WERI-Rb-1 (cell line): ENCODE measurements at regions not wholly inside any gene's neighbourhood (a gene's known extent, or its start where the extent isn't known, plus 50 kb on each side); places are given as distances from the start of the nearest gene placed in this dataset.
"Not testable (repeated sequence)": the region's sequence is repeated elsewhere in the genome, so short reads cannot be mapped to it uniquely, and the experiment has no call there.

Experiments
- DNase-seq: peaks from one replicate; pipeline ENCODE4 v3.0.0-alpha.2; 2020
- H3K27ac ChIP-seq: fragments of 250-450 bp; sonication (Bioruptor Pico); 2 replicates; pipeline ENCODE4 v1.5.1; 2020; ENCODE audit warnings: mild to moderate bottlenecking, moderate library complexity
- H3K27me3 ChIP-seq: fragments of 250-450 bp; sonication (Bioruptor Pico); 2 replicates; pipeline ENCODE4 v1.5.1; 2021; ENCODE audit warnings: mild to moderate bottlenecking, low read depth, moderate library complexity; ENCODE audit not compliant: insufficient read depth, severe bottlenecking
- H3K36me3 ChIP-seq: fragments of 250-450 bp; sonication (Bioruptor Pico); 2 replicates; pipeline ENCODE4 v1.5.1; 2020; ENCODE audit warnings: mild to moderate bottlenecking, moderate library complexity
- H3K4me3 ChIP-seq: 2 replicates; pipeline ENCODE4 v1.5.1; 2011; ENCODE audit warnings: low read depth, mild to moderate bottlenecking, control low read depth, low read length
- H3K9me3 ChIP-seq: fragments of 250-450 bp; sonication (Bioruptor Pico); 2 replicates; pipeline ENCODE4 v1.5.1; 2021; ENCODE audit warnings: mild to moderate bottlenecking, moderate library complexity; ENCODE audit not compliant: severe bottlenecking
- TF ChIP-seq, protein P1 (sequence below): IDR thresholded peaks from 2 replicates; pipeline ENCODE4 v1.5.1; 2011; ENCODE audit warnings: low read depth, mild to moderate bottlenecking, control low read depth, inconsistent platforms, low read length

DNA sequence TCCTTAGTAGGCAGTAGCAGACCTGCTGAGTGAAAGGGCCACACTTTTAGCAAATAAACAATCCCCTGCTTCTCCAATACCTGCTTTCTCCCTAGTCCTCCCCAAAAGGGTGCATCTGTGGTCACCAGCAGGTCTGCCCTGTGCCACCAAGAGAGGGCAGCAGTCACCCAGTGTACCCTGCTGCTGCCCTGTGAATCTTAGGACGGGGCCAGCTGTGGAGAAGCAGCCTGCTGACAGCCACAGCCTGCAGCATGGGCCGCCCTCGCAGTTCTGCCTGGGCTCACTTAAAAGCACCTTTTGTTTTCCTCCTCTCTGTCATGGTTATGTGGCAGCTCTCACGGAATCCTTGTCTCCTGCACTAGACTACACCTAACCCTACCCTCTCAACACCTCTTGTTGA, 85.4 kb upstream of the DRD5 start:
- H3K27ac ChIP-seq, H3K36me3 ChIP-seq, H3K9me3 ChIP-seq, H3K4me3 ChIP-seq, H3K27me3 ChIP-seq: not testable (repeated sequence)
- TF ChIP-seq, protein P1, sequence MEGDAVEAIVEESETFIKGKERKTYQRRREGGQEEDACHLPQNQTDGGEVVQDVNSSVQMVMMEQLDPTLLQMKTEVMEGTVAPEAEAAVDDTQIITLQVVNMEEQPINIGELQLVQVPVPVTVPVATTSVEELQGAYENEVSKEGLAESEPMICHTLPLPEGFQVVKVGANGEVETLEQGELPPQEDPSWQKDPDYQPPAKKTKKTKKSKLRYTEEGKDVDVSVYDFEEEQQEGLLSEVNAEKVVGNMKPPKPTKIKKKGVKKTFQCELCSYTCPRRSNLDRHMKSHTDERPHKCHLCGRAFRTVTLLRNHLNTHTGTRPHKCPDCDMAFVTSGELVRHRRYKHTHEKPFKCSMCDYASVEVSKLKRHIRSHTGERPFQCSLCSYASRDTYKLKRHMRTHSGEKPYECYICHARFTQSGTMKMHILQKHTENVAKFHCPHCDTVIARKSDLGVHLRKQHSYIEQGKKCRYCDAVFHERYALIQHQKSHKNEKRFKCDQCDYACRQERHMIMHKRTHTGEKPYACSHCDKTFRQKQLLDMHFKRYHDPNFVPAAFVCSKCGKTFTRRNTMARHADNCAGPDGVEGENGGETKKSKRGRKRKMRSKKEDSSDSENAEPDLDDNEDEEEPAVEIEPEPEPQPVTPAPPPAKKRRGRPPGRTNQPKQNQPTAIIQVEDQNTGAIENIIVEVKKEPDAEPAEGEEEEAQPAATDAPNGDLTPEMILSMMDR: peak; percentile 56
- peak; percentile 63 for DNase-seq

DNA sequence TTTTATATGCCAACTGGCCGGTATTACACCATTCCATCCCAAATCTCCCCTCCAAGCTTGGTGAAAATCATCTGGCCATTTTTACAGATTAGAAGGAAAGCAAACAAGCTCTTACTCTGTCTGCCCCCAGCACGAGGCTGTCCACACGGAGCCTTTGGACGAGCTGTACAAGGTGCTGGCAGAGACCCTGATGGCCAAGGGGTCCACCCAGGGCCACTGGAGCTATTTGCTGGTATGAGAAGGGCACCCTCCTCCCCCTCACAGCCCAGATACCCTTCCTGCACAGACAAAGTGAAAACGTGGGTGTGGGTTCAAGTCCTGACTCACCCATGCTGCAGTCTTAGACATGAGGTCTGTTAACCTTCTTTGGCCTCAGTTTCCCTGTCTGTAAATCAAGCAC, 84.9 kb upstream of the DRD5 start:
- H3K36me3 ChIP-seq: not testable (repeated sequence)

DNA sequence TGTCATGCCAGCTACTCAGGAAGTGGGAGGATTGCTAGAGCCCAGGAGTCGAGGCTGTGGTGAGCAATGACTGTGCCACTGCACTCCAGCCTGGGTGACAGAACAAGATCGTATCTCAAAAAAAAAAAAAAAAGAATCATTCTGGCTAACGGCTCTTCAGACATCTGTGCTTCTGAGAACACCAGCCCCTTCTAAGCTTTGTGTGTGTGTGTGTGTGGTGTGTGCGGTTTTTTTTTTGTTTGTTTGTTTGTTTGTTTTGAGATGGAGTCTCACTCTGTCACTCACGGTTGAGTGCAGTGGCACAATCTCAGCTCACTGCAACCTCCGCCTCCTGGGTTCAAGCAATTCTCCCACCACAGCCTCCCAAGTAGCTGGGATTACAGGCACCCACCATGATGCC, 79.4 kb upstream of the DRD5 start:
- H3K4me3 ChIP-seq, H3K36me3 ChIP-seq, H3K27me3 ChIP-seq, DNase-seq, H3K9me3 ChIP-seq, H3K27ac ChIP-seq: not testable (repeated sequence)

More for the DNA sequence above, 84.9 kb upstream of the DRD5 start:
- not testable (repeated sequence) for H3K27me3 ChIP-seq, DNase-seq, H3K9me3 ChIP-seq, H3K27ac ChIP-seq, H3K4me3 ChIP-seq

DNA sequence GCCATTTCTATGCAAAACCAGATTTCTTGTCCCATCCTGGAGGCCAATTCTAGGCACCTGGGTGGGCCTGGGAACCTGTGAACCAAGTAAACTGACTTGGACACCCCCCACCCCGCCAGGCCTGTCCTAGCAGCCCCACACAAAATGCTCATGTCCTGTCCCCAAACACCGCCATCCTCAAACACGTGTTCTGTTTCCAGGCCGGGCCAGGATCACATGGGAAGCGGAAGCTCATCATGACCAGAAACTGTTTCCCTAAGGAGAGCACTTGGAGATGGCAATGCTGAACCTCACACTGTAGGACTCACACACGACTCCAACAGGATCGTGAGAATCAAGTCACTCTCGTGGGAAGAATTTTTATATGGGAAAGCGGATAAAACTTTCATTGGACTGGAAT, 78.7 kb upstream of the DRD5 start:
- not testable (repeated sequence) for H3K27me3 ChIP-seq, H3K4me3 ChIP-seq, H3K9me3 ChIP-seq, DNase-seq, H3K36me3 ChIP-seq, H3K27ac ChIP-seq

DNA sequence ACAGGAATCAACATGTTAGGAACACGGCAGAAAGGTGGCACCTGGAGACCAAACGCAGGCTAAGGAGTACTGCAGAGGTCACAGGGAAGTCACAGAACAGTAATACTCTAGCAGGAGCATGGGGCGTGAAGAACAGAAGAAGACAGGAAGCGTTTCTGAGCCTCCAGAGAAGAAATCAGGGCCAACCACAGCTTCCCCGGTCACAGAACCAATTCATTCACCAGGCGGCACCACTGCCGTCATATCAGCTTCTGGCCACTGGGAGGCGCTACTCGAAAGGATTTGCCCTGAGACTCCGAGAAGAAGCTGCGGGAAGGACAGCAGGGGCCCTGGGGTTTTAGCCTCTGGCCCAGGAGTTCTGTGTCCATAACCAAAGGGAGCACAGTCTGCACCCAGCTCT, 78.0 kb upstream of the DRD5 start:
- Histone ChIP-seq H3K9me3 (no peaks in the 10 kb centered on the region), H3K4me3 (no peak overlapping the region), H3K36me3 (no peaks in the 10 kb centered on the region), H3K27me3 (no peaks in the 10 kb centered on the region), H3K27ac (0 out of 2 replicates have a peak overlapping the region, but pooled peaks have one; percentile 27)
- TF ChIP-seq, protein P1: peak; percentile 86
- peak; percentile 90 for DNase-seq

DNA sequence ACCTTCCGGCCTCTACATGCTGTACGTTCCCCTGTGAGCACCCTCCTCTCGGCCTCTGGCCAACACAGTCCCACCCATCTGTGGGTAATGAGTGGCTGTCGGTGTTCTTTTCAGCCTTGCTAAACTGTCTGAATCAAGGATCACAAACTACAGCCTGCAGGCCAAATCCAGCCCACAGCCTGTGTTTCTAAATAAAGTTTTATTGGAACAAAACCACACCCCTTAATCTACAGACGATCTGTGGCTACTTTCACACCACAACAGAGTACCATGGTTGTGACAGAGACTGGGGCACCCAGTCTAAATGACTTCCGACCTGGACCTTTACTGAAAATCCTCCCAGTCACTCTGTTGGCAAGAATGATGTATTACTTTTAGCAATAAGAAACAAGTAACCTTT, 77.3 kb upstream of the DRD5 start:
- H3K9me3 ChIP-seq, H3K27ac ChIP-seq, H3K27me3 ChIP-seq, DNase-seq, H3K4me3 ChIP-seq, H3K36me3 ChIP-seq: not testable (repeated sequence)

DNA sequence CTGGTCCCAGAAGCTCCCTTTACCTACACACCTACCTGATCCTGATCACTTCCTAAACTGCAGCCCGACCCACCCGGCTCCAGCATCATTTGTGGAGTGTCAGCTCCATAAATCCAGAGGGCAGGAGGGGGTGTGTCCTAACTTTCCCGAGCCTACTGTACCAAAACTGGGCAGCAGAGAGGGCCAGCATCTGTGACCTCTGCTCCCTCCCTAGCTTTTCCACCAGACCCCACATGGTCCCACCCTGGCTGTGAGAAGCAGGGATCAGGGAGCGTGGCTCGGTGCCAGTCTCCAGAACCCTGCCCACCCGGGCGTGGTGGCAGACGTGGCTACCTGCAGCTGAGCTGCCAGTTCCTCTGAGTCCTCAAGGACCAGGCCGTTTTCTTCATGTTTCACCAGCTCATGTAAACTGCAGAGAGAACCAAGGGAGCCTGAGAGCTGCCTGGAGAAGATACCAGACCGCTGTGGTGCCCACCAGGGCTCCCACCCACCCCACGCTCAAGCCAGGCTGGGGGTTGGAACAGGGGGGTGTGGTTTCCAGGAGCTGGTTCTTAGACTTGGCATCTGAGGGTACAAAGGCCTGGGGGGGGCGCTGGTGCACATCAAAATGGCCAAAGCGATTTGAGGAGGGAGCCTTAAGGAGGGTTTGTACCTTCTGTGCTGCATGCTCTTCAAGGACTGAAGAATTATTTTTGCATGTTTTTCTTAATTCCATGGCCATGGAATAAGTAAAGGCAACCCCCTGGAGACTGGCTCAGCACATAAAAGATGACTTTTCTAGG, 76.7 kb upstream of the DRD5 start:
- H3K27me3 ChIP-seq: no peaks in the 10 kb centered on the region
- no peaks in the 10 kb centered on the region for H3K9me3 ChIP-seq
- DNase-seq: peak; percentile 72
- TF ChIP-seq, protein P1: peak; percentile 45
- no peaks in the 10 kb centered on the region for H3K36me3 ChIP-seq
- H3K27ac ChIP-seq: no peak overlapping the region
- H3K4me3 ChIP-seq: no peak overlapping the region

DNA sequence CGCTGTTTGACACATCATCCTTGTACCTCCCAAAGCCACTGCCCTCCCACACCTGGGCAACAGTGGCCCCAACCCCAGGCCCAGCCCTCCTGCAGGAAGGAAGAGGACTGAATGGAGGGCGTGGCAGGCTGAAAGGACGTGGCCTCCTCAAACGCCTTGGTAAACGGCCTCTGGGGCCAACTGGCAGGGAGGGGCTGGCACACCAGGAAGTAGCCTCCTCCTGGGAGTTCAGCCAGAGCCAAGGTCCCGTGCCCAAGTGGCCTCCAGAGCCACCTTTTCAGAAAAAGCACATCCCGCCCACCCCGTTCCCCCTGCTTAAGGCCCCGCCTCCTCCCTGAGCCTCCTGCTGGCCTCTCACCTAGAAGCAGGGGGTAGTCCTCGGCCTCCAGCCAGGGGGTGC, 74.2 kb upstream of the DRD5 start:
- H3K27me3 ChIP-seq, DNase-seq, H3K27ac ChIP-seq, H3K9me3 ChIP-seq, H3K4me3 ChIP-seq, H3K36me3 ChIP-seq: not testable (repeated sequence)

DNA sequence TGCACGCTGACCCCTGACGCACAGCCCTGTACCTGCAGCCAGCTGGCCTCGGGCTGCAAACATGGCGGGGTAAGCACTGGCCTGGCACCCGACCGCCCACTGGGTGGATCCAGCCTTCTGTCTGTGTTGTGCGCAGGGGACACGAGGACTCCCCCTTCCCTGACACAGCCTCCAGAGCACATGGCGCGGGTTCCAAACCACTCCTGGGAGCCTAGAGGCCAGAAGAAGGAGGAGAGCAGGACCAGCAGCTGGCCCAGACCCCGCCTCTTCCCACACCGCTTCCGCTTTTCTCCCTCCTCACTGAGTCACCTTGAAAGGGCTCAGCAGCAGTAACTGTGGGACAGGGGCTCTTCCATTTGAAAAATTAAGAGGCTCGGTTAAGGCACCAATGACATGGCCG, 73.5 kb upstream of the DRD5 start:
- not testable (repeated sequence) for H3K36me3 ChIP-seq, H3K27ac ChIP-seq, H3K4me3 ChIP-seq, DNase-seq, H3K9me3 ChIP-seq, H3K27me3 ChIP-seq
